Right atrium auricular region (tissue), 2 donors: ENCODE measurements at regions not wholly inside any gene's neighbourhood (a gene's known extent, or its start where the extent isn't known, plus 50 kb on each side); places are given as distances from the start of the nearest gene placed in this dataset.
"Not testable (repeated sequence)": the region's sequence is repeated elsewhere in the genome, so short reads cannot be mapped to it uniquely, and the experiment has no call there.

Experiments used
- DNase-seq: peaks from one replicate; pipeline ENCODE4 v3.0.0-alpha.2; 2019; ENCODE audit warnings: low spot score
- H3K27ac ChIP-seq, 2 donors: fragments of 200-600 bp; sonication (generic); 1 replicate in 1 of 2; 2 replicates in 1 of 2; pipeline ENCODE4 v1.5.1; 2016 to 2019
- H3K27me3 ChIP-seq, 2 donors: fragments of 200-600 bp; sonication (generic); one replicate each; pipeline versions ENCODE4 v1.5.1 to v1.6.0; 2017 to 2019
- H3K36me3 ChIP-seq: fragments of 200-600 bp; sonication (generic); one replicate; pipeline ENCODE4 v1.5.1; 2016
- H3K4me1 ChIP-seq, 2 donors: fragments of 200-600 bp; sonication (generic); one replicate each; pipeline versions ENCODE4 v1.5.1 to v1.6.0; 2017 to 2019
- H3K4me3 ChIP-seq, 2 donors: fragments of 200-600 bp; sonication (generic); 1 replicate in 1 of 2; 2 replicates in 1 of 2; pipeline ENCODE4 v1.5.1; 2017 to 2019; ENCODE audit warnings: mild to moderate bottlenecking in 1 of 2, moderate library complexity in 1 of 2
- H3K9me3 ChIP-seq, 2 donors: fragments of 200-600 bp; sonication (generic); one replicate each; pipeline ENCODE4 v1.5.1; 2019
- TF ChIP-seq, protein P1 (sequence below), 2 donors: fragments of 200-600 bp; sonication (generic); IDR thresholded peaks; one replicate each; pipeline ENCODE4 v1.5.1; 2019; ENCODE audit warnings: antibody characterized with exemption in 2 of 2

DNA sequence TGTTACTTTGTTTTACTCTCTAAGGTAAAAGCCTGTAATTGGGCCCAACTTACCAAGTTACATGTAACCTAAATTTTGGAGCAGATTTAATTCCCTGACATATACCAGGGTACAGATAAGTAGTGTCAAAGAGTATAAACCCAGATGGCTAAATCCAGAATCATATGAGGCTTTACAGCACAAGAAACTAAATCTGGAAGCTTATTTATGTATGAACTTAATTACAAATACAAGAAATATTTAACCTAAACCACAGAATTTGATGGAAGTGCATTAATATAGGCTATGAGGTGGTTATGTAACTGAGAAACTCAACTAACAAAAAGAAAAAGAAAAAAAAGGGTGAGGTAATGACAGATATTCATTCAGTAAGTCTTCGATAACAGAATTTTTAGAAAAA lies 930.2 kb upstream of the ALCAM start:
- no peaks in the 10 kb centered on the region for H3K27me3 ChIP-seq
- peaks cover 0 to 7% of the 10 kb centered on the region in 2 donors for H3K4me1 ChIP-seq
- no peak overlapping the region for H3K4me3 ChIP-seq
- TF ChIP-seq, protein P1, sequence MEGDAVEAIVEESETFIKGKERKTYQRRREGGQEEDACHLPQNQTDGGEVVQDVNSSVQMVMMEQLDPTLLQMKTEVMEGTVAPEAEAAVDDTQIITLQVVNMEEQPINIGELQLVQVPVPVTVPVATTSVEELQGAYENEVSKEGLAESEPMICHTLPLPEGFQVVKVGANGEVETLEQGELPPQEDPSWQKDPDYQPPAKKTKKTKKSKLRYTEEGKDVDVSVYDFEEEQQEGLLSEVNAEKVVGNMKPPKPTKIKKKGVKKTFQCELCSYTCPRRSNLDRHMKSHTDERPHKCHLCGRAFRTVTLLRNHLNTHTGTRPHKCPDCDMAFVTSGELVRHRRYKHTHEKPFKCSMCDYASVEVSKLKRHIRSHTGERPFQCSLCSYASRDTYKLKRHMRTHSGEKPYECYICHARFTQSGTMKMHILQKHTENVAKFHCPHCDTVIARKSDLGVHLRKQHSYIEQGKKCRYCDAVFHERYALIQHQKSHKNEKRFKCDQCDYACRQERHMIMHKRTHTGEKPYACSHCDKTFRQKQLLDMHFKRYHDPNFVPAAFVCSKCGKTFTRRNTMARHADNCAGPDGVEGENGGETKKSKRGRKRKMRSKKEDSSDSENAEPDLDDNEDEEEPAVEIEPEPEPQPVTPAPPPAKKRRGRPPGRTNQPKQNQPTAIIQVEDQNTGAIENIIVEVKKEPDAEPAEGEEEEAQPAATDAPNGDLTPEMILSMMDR (IDR thresholded peaks at IDR 0.05) = no peak
- peaks cover 0 to 4% of the 10 kb centered on the region in 2 donors for H3K9me3 ChIP-seq
- H3K36me3 ChIP-seq = no peaks in the 10 kb centered on the region
- DNase-seq = no peak
- no peak overlapping the region for H3K27ac ChIP-seq

DNA sequence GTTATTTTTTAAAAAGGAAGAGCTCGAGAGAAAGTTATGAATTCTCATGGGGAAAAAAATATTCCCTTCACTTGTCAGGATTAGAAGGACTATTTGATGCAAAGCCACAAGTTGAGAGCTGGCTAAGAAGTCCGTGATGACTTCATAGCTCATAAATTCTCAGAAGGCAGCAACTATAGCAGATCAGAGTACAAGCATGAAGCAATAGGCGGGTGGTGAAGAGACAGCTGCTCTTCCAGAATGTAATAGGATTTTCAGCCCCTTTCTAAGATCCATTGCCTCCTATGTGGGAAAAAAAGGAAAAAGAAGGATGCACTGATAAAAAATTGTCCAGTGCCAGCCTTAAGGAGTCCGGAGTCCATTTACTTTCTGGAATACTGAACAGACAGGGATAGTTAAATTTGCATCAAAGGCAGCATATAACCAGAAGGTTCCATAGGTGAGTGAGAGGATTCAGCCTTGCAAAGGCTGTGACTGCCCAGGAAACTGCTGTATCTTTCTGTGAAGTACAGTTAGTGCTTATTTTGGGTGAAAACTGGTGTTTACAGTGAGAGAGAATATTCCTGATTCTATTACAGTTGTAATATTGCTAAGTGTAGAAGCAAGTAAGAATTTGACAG lies 929.5 kb upstream of the ALCAM start:
- H3K9me3 ChIP-seq = no peaks in the 10 kb centered on the region
- H3K27ac ChIP-seq = no peak overlapping the region
- H3K36me3 ChIP-seq = no peaks in the 10 kb centered on the region
- H3K4me3 ChIP-seq = no peak overlapping the region
- no peaks in the 10 kb centered on the region for H3K27me3 ChIP-seq
- TF ChIP-seq, protein P1 (IDR thresholded peaks at IDR 0.05) = no peak
- H3K4me1 ChIP-seq = peaks cover 0 to 7% of the 10 kb centered on the region in 2 donors
- no peak for DNase-seq

DNA sequence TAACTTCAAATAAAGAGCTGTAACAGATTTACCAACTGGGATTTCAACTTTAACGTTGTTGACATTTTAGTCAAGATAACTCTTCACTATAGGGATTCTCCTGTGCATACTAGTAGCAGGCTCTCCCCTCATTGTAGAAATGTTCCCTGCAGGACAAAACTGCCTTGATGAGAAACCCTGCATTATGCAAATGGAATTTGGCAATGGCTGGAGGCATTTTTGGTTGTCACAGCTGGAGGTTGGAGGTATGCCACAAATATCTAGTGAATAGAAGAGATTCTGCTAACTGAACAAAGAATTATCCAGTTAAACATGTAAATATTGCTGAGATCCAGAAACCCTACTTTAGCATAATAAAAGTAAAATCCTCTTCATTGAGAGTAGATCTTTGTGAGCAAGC lies 928.8 kb upstream of the ALCAM start:
- H3K36me3 ChIP-seq = no peaks in the 10 kb centered on the region
- no peaks in the 10 kb centered on the region for H3K9me3 ChIP-seq
- no peak overlapping the region for H3K27ac ChIP-seq
- peaks cover 0 to 7% of the 10 kb centered on the region in 2 donors for H3K4me1 ChIP-seq
- DNase-seq = no peak
- H3K4me3 ChIP-seq = no peak overlapping the region
- H3K27me3 ChIP-seq = no peaks in the 10 kb centered on the region
- TF ChIP-seq, protein P1 (IDR thresholded peaks at IDR 0.05) = no peak

DNA sequence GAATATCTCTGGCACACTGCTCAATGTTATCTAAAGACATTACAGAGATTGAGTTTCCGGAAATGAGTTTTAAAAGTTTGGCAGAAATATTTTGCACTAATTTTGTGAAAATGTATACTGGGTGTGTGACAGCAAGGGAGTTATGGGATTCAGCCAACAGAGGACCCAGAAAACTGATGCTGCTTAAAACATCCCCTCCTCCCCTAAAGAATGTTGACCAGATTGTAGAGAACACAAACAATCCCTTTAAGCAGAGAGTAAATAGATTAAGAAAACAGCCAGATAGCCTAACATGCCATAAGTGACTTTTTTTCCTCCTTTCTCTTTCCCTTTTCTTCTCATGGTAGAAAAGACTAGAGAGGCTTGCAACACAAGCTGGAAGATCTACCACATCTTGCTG lies 928.0 kb upstream of the ALCAM start:
- no peaks in the 10 kb centered on the region for H3K27me3 ChIP-seq
- no peaks in the 10 kb centered on the region for H3K36me3 ChIP-seq
- peaks cover 0 to 7% of the 10 kb centered on the region in 2 donors for H3K4me1 ChIP-seq
- no peak overlapping the region for H3K4me3 ChIP-seq
- no peak overlapping the region for H3K27ac ChIP-seq
- DNase-seq = no peak
- TF ChIP-seq, protein P1 (IDR thresholded peaks at IDR 0.05) = no peak
- no peaks in the 10 kb centered on the region for H3K9me3 ChIP-seq

DNA sequence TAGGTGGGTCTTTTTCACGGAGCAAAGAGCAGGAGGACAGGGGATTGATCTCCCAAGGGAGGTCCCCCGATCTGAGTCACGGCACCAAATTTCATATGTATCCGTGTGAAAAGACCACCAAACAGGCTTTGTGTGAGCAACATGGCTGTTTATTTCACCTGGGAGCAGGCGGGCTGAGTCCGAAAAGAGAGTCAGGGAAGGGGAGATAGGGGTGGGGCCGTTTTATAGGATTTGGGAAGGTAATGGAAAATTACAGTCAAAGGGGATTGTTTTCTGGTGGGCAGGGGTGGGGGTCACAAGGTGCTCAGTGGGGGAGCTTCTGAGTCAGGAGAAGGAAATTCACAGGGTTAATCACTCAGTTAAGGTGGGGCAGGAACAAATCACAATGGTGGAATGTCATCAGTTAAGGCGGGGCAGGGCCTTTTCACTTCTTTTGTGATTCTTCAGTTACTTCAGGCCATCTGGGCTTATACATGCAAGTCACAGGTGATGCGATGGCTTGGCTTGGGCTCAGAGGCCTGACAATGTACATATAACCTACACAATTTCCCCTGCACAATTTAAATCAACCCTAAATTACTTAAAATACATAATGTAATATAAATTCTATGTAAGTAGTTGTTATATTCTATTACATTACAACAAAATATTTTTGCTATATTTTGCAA lies 921.3 kb upstream of the ALCAM start:
- not testable (repeated sequence) for H3K36me3 ChIP-seq, H3K27me3 ChIP-seq, H3K27ac ChIP-seq, DNase-seq, H3K4me1 ChIP-seq, H3K4me3 ChIP-seq, H3K9me3 ChIP-seq

DNA sequence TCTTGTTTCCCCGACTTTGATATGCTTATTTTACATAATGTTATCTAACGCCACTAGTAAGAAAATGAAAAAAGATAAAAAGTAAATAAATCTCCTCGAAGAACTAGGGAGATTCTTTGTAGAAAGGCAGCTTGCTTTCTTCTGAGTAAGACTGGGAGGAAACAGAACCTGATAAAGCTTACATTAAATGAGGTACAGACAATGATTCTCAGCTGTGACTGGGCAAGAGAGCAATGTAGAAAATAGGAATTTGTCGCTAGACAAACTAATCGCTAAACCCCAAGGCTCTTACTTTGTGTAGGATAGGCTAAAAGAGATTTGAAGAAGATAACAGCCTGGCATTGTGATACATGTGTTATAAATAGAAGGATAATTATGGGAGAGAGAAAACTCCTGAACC lies 919.0 kb upstream of the ALCAM start:
- TF ChIP-seq, protein P1 (IDR thresholded peaks at IDR 0.05) = no peak
- Histone ChIP-seq H3K27ac (no peak overlapping the region), H3K4me3 (no peak overlapping the region), H3K9me3 (no peaks in the 10 kb centered on the region), H3K36me3 (no peaks in the 10 kb centered on the region), H3K27me3 (no peaks in the 10 kb centered on the region), H3K4me1 (no peaks in the 10 kb centered on the region)
- no peak for DNase-seq
